UCSD-AML1 (cell line): ENCODE measurements at regions not wholly inside any gene's neighbourhood (a gene's known extent, or its start where the extent isn't known, plus 50 kb on each side); places are given as distances from the start of the nearest gene placed in this dataset.
"Not testable (repeated sequence)": the region's sequence is repeated elsewhere in the genome, so short reads cannot be mapped to it uniquely, and the experiment has no call there.

ENCODE experiments used
- DNase-seq: peaks from one replicate; lab custom pipeline; 2025; ENCODE audit not compliant: unreplicated experiment; lab: John Stamatoyannopoulos, UW

DNA sequence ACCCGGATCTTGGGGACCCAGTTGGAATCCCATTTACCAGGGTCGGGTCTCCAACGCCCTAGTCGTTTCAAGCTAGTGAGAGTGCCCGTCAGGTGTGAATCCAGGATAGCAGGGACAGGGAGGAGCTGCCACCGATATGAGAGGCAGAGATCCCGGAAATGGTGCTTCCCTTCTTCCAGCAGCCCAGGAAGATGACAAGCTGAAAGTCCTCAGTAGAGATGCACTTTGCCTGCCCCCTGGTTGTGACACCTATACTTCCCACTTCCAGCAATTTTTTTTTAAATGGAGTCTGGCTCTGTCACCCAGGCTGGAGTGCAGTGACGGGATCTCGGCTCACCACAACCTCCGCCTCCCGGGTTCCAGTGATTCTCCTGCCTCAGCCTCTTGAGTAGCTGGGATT lies 503.0 kb downstream of the NTRK3 start:
- no peak for DNase-seq

DNA sequence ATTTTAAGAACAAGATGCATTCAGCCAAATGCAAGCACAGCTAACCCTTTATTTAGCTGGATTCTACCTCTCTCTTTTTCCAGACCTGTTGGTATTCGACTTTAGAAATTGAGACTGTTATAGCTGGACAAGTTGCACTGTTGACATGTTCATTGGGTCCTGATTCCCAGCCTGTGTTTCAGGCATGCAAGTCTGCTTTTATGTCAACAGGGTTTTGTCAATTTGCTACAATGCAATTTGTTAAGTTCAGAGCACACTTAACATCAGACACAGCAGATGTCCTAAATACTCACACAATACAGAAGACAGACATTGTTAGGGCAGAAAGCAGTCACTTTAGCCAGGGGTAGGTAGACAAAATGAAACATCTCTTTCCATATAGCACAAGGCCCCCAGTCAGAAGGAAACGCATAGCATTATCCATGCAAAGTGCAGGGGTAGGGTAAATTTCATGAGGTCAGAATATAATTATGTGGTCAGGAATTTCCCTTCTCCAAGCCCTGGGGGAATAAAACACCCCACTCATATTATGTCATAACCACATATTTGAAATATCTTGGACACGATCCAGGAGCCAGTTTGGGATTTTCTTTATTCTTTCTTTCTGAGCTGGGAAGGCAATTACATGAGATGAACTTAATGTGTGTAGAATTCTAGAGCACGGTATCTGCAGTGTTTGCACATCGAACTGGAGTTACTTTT lies 504.1 kb downstream of the NTRK3 start:
- no peak for DNase-seq

DNA sequence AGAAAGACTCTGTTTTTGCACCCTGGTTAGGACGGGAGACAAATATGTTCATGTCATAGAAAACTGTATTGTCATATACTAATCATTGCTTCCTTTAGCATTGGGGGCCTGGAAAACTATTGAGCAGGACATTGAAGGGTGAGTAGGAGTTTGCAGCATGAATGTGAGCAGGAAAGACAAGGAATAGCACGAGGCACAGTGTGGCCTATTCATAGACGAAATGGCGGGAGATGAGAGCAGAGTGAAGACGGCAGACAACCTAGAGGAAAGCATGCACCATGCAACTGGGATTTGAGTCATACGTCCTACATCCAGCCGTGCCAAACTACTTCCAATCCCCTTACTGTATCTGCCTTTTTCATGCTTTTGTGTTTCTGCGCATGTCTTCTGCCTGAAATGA lies 508.1 kb downstream of the NTRK3 start:
- no peak for DNase-seq

DNA sequence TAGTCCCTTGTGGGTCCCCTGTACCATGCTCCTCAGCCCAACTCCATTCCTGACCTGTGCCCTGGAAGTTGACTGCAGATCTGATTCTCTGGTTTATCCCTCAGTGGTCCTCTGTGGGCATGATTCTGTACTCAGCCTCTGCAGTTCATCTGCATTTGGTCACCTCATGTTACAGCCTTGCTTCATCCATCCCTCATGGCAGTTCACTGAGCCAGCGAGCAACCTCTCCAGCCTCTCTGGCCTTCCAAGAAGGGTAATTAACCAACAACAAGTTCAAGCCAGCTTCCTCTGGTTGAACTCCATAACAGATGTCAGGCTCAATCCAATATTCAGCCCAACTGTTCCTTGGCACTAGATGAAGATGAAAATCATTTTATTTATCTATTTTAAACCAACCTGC lies 509.5 kb downstream of the NTRK3 start:
- DNase-seq: no peak

DNA sequence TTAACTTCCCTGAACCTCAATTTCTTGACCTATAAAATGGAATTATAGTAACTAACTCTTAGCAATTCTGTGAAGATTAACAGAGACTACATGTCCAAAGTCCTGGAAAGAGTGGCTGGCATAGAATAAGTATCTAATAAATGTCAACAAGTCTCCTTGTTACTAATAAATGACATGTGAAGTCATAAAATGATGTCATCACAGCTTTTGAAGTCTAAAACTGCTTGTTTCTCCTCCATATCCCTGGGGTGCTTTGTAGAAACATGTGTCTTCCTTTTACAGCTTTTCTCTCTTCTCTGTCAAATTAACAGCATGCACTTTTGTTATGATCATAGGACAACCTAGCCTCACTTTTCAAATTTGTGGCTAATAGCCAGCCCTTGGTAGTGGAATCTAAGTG lies 510.2 kb downstream of the NTRK3 start:
- DNase-seq: no peak

DNA sequence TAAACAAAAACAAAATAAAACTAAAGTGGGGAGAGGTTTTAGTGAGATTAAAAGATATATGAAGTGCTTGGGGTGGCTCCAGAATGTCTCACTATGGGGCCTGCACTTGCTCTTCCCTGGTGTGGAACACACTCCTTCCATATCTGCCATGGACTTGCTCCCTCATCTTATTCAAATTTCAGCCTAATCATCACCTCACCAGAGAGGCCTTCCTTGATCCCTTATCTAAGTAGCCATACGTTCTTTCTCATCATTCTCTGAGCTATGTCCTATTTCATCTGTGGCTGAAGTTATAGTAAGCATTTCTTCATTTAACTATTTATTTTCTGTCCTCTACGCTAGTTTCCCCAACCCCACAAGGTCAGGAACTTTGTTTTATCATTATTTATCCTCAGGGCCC lies 511.7 kb downstream of the NTRK3 start:
- DNase-seq: no peak

DNA sequence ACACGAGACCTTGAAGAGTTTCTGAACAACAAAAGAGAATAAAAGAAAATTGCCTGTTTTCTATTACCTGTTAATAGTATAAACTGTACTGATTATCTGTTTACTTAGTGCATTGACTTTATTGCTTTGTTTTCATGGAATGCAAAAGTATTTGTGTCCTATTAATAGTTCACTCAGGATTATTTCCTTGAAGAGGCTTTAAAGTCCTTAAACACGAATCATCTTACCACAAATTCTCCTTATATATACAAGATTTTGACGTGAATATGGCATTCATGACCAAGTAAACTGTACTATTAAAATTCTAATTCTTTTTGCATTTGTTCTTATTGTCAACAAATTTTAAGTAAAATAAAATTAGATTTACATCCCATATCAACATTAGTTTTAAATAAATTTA lies 513.0 kb downstream of the NTRK3 start:
- DNase-seq: no peak

DNA sequence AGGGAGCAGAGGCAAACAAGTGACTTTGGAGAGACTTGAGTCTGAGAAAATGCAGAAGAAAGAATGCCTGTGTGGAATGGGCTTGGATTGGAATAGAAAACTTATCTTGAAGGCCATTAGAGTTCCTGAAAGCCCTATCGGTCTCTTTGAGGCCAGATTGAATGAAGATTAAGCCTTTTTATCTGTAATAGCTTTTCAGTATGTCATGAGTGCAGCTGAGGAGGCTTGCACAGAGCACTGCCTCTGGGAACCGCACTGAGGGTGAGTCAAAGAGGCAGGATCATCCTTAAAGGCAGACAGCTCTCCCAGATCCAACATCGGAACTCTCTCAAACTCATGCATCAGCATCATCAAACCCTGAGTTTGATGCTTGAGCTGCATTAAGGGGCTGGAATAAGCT lies 515.2 kb downstream of the NTRK3 start:
- no peak for DNase-seq

DNA sequence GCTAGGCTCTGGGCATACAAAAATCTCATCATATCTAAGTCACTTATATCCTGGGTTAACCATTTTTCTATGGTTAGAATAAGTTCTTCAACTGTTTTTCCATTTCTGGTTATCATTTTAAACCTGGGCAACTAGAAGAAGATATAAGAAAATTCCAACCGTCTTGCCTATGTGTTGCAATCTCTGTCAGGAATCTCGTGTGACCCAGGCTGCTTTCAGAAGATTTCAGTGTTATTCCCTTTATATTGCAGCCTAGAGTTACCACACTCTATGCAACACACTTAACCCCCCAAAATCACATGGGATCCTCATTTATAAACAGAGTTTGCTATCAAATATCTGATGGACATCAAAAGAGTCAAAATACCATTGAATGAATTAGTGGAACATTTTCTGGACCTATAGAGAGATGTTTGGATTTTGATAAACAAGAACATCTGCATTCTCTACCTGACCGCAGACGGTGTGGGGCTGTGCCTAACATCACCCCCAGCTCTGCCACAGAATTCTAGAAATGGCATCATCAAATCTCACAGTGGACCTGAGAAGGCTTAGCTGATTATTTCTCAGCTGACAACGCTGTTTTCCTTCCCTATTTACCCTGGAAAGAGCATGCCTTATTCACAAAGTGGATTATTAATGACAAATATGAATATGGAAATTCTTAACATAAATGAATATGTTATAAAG lies 515.7 kb downstream of the NTRK3 start:
- DNase-seq: no peak

DNA sequence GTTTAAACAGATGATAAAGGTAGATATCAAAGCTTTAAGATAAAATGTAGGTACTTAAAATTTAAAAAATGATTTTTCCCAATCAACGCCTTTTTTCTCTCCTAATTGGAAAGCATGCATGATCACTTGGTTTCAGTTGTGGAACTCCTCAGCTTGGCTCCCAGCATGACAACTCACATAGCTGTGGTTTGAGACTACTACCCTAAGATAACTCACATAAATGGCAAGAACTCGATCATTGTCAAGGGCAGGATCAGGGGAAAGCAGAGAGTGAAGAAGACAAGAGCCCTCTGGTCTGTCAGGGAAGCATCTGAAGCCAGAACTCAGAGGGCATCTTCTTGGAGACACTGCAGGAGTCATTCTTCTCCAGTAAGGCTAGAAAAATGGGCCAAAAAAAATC lies 516.7 kb downstream of the NTRK3 start:
- DNase-seq: no peak

DNA sequence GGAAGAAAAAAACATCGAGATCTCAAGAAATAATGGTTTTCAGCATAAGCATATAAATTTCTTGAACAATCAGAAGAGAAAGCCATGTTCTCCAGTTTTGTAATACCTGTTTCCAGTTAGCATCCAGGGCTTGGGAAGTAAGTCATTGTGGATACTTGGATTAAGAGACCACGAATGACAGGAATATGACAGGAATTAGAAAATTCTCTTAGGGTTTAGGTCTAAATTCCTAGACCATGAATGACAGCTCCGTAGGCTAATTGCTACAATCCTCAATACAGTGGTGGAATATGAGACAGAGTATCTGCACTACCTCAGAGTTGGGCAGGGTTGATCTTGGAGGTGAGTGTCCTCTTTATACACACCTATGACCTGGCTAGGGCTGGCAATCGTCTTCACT lies 517.5 kb downstream of the NTRK3 start:
- no peak for DNase-seq

DNA sequence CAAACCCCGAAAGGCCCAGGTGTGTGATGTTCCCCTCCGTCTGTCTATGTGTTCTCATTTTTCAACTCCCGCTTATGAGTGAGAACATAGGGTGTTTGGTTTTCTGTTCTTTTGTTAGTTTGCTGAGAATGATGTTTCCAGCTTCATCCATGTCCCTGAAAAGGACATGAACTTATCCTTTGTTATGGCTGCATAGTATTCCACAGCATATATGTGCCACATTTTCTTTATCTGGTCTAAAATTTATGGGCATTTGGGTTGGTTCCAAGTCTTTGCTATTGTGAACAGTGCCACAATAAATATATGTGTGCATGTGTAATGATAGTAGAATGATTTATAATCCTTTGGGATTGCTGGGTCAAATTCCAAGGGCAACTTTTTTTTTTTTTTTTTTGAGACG lies 519.1 kb downstream of the NTRK3 start:
- not testable (repeated sequence) for DNase-seq

DNA sequence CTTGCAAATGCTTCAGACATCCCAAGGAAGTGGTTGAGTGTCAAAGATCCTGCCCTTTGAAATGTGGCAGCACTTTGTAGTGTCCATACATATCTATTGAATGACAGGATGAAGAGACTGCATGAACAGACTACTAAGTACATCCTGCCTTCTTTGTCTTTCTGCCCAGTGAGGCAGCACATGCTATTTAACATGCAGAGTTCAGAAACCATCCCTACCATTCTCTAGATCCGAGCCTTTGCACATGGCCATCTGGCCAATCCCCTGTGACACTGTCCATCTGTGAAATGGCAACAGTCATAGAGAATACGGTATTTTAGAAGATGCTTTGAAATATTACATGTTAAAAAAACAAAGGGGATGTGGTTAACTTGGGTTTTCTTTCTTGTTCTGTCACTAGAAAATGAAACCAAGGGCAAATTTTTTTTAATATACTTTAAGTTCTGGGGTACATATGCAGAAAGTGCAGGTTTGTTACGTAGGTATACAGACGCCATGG lies 519.6 kb downstream of the NTRK3 start:
- no peak for DNase-seq

DNA sequence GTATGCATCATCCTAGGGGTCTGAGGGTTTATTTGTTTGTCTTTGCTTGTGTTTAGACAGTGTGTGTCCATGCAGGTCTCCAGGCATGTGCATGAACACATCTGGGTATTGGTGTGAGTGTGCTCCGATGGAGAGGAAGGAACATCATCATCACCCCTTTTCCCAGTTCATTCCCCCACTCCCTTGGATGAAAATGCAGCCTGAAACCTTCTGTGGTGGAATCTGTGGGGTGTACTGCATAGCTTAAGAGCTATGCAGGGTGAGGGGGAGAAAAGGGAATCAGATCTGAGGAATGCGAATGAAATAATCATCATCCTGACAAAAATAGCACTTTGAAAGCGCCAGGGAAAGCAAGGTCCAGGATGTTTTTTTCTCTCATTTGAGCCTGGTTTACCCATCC lies 520.1 kb downstream of the NTRK3 start:
- DNase-seq: no peak

DNA sequence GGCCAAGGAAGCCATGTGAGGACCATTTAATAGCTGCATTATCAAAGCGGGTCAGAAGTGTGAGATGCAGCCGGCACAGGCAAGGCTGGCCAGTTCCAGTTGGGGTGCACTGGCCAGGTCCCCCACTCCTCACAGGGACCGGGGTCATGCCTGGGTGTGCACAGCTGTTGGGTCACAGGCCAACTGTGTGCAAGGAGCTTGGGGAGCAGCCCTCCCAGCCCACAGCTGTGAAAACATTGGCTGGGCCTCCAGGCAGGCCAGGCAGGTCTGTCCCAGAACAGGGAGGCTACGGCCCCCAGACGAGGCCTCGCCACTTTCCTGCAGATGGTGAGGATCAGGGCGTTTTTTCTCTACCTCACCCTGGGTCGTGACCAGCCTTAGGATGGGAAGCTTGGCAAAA lies 521.0 kb downstream of the NTRK3 start:
- no peak for DNase-seq

DNA sequence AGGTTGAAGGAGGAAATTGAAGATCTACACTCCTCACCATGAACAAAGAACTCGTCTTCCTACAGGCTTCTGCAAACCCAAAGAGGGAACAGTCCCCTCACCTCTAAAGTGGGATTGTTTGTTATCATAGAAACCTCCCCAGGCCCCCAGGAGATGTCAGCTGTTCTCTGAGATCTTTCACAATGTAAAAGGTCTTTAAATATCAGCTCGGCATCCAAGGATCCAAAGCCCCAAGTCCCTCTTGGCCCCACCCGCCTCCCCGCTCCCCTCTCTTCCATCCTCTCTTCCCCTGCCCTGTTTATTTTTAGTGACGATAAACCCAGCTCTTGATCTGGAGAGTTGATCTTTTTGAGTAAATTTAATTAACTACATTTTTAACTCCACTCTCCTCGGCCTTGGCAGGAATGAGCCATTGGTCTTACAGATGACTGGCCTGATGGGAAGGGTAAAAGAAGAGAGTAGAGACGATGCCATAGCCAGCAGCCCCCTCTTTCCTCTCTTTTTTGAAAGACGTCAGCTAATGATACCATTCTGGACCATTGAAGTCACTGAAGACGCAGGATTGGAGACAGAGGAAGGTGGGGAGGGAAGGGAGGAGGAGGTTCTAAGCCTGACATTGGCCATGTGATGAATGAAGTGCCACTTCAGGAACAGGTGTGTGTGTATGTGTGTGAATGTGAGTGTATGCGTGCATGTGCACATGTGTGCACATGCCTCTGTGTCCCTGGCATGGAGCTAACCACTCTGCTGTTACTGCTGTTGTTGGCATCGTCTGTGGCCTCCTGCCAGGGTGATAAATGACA lies 521.8 kb downstream of the NTRK3 start:
- DNase-seq: no peak

DNA sequence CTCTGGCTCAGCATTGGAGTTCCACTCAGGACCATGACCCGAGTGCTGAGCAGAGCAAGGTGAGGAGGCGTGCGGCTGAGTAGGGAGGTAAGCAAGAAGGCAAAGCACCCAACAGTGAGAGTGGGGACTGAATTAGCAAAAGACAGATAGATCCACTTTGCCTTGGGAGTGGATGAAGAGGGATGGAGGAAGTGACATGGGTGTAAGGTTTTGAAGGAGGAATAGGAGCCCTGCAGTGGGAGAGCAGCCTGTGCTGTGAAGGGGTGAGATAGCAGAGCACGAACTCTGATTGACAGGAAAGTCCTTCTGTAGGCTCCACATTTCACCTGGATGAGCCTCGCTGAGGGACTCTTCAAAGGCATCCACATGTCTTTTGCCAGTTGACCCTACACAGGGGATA lies 522.6 kb downstream of the NTRK3 start:
- no peak for DNase-seq

DNA sequence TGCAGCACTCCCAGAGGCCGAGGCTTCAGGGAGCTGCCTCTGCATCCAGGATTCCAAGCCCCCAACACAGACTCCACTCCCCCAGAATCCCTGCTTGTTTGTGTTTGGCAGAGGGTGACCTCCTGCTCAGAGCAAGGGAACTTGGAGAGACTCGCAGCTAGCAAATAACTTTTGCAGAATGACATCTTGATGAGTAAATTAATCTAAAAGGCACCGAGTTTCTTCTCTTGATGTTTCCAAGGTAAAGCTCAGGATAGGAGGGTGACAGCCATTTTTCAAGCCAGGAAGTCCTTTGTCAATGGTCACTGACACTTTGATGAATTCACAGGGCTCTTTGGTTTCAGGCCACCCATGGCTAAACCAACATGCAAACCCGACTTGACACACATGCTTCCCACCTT lies 523.0 kb downstream of the NTRK3 start:
- DNase-seq: no peak

DNA sequence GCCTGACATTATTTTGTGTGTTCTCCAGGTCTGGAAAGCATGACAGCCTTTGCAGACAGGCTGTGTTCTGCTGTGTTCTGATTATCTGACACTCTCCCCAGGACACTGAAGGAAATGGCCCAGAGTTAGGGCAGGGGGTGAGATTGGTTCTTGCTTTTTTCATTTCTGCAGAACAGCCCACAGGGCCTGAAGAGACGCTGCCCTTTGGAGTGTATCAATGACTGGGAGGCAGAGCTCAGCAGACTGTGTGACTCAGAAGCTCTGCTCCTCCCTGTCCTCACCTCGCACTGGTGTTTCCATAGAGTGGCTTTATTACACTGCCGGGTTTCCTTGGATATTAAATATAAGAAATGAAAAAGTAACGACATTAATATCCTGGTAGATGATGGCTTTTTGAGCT lies 523.6 kb downstream of the NTRK3 start:
- DNase-seq: no peak

DNA sequence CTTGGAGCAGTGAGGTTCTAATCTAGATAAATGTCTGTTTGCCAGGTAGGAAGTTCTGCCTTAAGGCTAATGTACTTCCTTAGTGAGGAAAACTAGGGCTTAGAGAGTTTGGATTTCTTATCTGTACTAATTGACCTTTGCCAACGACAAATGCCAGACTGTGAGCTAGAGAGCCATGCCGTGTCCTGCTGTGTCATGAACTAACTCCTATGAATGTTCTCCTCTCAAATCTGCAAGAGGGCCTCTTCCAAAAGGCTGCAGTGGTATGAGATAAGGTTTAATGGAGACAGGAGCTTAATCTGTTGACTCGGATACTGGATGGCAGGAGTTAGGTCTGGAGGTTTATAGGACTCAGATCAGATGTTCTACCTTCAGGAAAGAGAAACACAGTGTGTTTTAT lies 524.9 kb downstream of the NTRK3 start:
- DNase-seq: no peak

DNA sequence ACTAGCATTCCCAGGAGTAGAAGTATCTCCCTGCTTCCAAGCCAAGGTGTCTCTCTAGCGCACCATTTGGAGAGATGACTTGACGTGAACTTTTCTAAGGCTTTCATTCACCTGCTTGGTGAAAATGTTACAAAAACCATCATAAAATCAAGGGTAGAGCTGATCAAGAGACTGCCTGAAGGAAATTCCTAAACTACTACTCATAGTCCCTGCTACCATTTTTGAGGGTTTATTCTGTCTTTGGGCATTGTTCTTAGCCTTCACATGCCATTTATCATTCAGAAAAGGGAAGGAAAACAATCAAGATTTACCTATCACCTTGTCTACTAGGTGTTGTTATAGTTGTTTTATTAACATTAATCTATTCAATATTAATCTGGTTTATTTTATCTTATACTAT lies 525.8 kb downstream of the NTRK3 start:
- no peak for DNase-seq

DNA sequence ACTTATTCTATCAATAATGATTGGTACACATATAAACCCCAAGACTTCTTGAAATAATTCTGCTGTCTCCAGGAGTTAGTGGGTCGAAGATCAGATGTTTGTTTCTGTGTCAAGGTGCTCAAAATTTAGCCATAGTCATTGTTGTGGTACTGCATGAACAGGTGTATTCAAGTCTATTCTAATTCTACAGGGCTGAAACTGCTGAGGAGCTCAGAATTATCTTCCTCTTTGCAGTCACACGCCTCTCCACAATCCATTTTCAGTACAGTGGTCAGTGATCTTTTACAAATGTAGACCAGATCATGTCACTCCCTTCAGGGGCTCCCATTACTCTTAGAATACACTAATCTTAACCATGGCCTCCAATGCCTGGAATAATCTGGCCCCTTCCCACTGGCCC lies 527.5 kb downstream of the NTRK3 start:
- no peak for DNase-seq
